OCI-LY7 (cell line): ENCODE measurements at regions not wholly inside any gene's neighbourhood (a gene's known extent, or its start where the extent isn't known, plus 50 kb on each side); places are given as distances from the start of the nearest gene placed in this dataset.

Experiments
- BruUV-seq: library from RNA; stranded (reverse); fragments of 400-500 nt; replicated peaks from 2 replicates; lab custom pipeline; 2021; lab: Mats Ljungman, UMichigan
- CTCF ChIA-PET: fragments of 300-600 bp; sonication (Branson Sonifier 250); formaldehyde crosslinking; loops from one replicate; lab custom pipeline; 2022; ENCODE audit warnings: antibody characterized with exemption; ENCODE audit not compliant: unreplicated experiment; lab: Charles Lee
- POLR2A ChIA-PET: fragments of 300-600 bp; sonication (Branson Sonifier 250); formaldehyde crosslinking; loops from one replicate; lab custom pipeline; 2022; ENCODE audit warnings: antibody characterized with exemption; lab: Charles Lee
- DNase-seq: peaks from one replicate; pipeline ENCODE4 v3.0.0-alpha.2; 2015; ENCODE audit warnings: low spot score
- H2AFZ ChIP-seq: fragments of 200-600 bp; sonication (generic), shearing (Covaris generic); 2 replicates; pipeline ENCODE4 v1.6.1; 2014; ENCODE audit warnings: mild to moderate bottlenecking, antibody characterized with exemption, low read length, moderate library complexity
- H3K27ac ChIP-seq: fragments of 200-600 bp; sonication (generic); 2 replicates; pipeline ENCODE4 v1.5.1; 2014; ENCODE audit warnings: mixed run types, low read depth, mild to moderate bottlenecking, moderate library complexity, low read length, inconsistent platforms; ENCODE audit not compliant: poor library complexity, severe bottlenecking
- H3K36me3 ChIP-seq: fragments of 200-600 bp; sonication (generic); 2 replicates; pipeline ENCODE4 v1.6.1; 2014; ENCODE audit warnings: mild to moderate bottlenecking, antibody characterized with exemption, low read length, moderate library complexity, mixed read lengths; ENCODE audit not compliant: insufficient read depth
- H3K4me1 ChIP-seq: fragments of 200-600 bp; sonication (generic); 2 replicates; pipeline ENCODE4 v1.5.1; 2014; ENCODE audit warnings: mild to moderate bottlenecking, low read length; ENCODE audit not compliant: insufficient read depth, poor library complexity, severe bottlenecking
- H3K4me2 ChIP-seq: fragments of 200-600 bp; sonication (generic); 2 replicates; pipeline ENCODE4 v1.6.1; 2014; ENCODE audit warnings: mild to moderate bottlenecking, low read length
- H3K4me3 ChIP-seq: fragments of 200-600 bp; sonication (generic); 2 replicates; pipeline ENCODE4 v1.5.1; 2014; ENCODE audit warnings: mild to moderate bottlenecking, low read depth, low read length; ENCODE audit not compliant: poor library complexity, severe bottlenecking
- H3K79me2 ChIP-seq: fragments of 200-600 bp; sonication (generic); 2 replicates; pipeline ENCODE4 v1.6.1; 2016; ENCODE audit warnings: low read depth, mild to moderate bottlenecking, low read length, moderate library complexity, mixed read lengths; ENCODE audit not compliant: insufficient read depth
- H3K9me2 ChIP-seq: fragments of 200-600 bp; sonication (generic); 2 replicates; pipeline ENCODE4 v1.6.1; 2016; ENCODE audit warnings: mild to moderate bottlenecking, low read length, mixed read lengths; ENCODE audit not compliant: insufficient read depth
- H3K9me3 ChIP-seq: fragments of 200-600 bp; sonication (generic); 2 replicates; pipeline ENCODE4 v1.6.1; 2014; ENCODE audit warnings: mild to moderate bottlenecking, mixed run types, low read length, mixed read lengths
- H4K20me1 ChIP-seq: fragments of 200-600 bp; sonication (generic); 2 replicates; pipeline ENCODE4 v1.6.1; 2014; ENCODE audit warnings: mild to moderate bottlenecking, antibody characterized with exemption, low read length, moderate library complexity, mixed read lengths; ENCODE audit not compliant: insufficient read depth
- CTCF ChIP-seq: fragments of 200-600 bp; sonication (generic); conservative IDR thresholded peaks from 2 replicates; pipeline ENCODE4 v1.5.1; 2014; ENCODE audit warnings: mild to moderate bottlenecking, antibody characterized with exemption, low read length, moderate library complexity, mixed read lengths
- EZH2phosphoT487 ChIP-seq: fragments of 200-600 bp; sonication (generic); IDR thresholded peaks from 2 replicates; pipeline ENCODE4 v1.6.1; 2018; ENCODE audit warnings: low read depth, borderline replicate concordance, mild to moderate bottlenecking, mixed run types, antibody characterized with exemption, low read length, moderate library complexity, mixed read lengths
- intact Hi-C: fragments of 100-400 bp; cut with micrococcal nuclease; formaldehyde crosslinking; loops from one replicate; pipeline ENCODE4 v1.10.0; 2022; ENCODE audit not compliant: unreplicated experiment

GRCh38 chr10:29130190-29130673 lies 158.6 kb upstream of the LYZL1 start:
- TF ChIP-seq EZH2phosphoT487 (no peak), CTCF (peak; percentile 76)
- Histone ChIP-seq H3K36me3 (no peaks in the 10 kb centered on the region), H3K4me3 (no peak overlapping the region), H3K9me3 (no peaks in the 10 kb centered on the region), H3K4me2 (no peak overlapping the region), H3K27ac (no peak overlapping the region), H3K9me2 (no peaks in the 10 kb centered on the region), H4K20me1 (no peaks in the 10 kb centered on the region), H2AFZ (no peak overlapping the region), H3K79me2 (no peaks in the 10 kb centered on the region), H3K4me1 (no peaks in the 10 kb centered on the region)
- POLR2A ChIA-PET, result interaction anchor here (1.4 kb wide), 1 partner anchor 9 kb away, joined by 6 read pairs; no protein-coding TSS in a partner anchor
- DNase-seq, result peak; percentile 2
- intact Hi-C loops, result no loop called here
- CTCF ChIA-PET, result no interaction called here
- no TSS peak for BruUV-seq

GRCh38 chr10:29131952-29132547 lies 156.8 kb upstream of the LYZL1 start:
- Histone ChIP-seq H3K9me2 (no peaks in the 10 kb centered on the region), H4K20me1 (no peaks in the 10 kb centered on the region), H3K79me2 (no peaks in the 10 kb centered on the region), H3K36me3 (no peaks in the 10 kb centered on the region), H3K4me3 (no peak overlapping the region), H2AFZ (no peak overlapping the region), H3K4me2 (no peak overlapping the region), H3K4me1 (no peaks in the 10 kb centered on the region), H3K9me3 (no peaks in the 10 kb centered on the region), H3K27ac (no peak overlapping the region)
- no peak for TF ChIP-seq EZH2phosphoT487
- no peak for TF ChIP-seq CTCF
- ChIA-PET CTCF (interaction anchor here (0.7 kb wide), 1 partner anchor 13 kb away, joined by 3 read pairs; no protein-coding TSS in a partner anchor), POLR2A (no interaction called here)
- BruUV-seq, result no TSS peak
- intact Hi-C loops, result no loop called here
- no peak for DNase-seq

GRCh38 chr10:29132551-29133111 lies 156.2 kb upstream of the LYZL1 start:
- no peaks in the 10 kb centered on the region for H3K36me3 ChIP-seq
- H3K79me2 ChIP-seq, result no peaks in the 10 kb centered on the region
- no peak for TF ChIP-seq EZH2phosphoT487
- TF ChIP-seq CTCF, result no peak
- ChIA-PET POLR2A (no interaction called here), CTCF (no interaction called here)
- H3K4me1 ChIP-seq, result no peaks in the 10 kb centered on the region
- H2AFZ ChIP-seq, result no peak overlapping the region
- no peaks in the 10 kb centered on the region for H4K20me1 ChIP-seq
- intact Hi-C loops, result no loop called here
- BruUV-seq, result no TSS peak
- no peak overlapping the region for H3K27ac ChIP-seq
- no peak overlapping the region for H3K4me3 ChIP-seq
- no peaks in the 10 kb centered on the region for H3K9me3 ChIP-seq
- H3K4me2 ChIP-seq, result no peak overlapping the region
- H3K9me2 ChIP-seq, result no peaks in the 10 kb centered on the region; the same call in 1 of the 2 replicates
- no peak for DNase-seq
